ENCODE measurements at regions not wholly inside any gene's neighbourhood (a gene's known extent, or its start where the extent isn't known, plus 50 kb on each side); places are given as distances from the start of the nearest gene placed in this dataset.

GRCh38 chr11:90738799-90739198, 516.0 kb upstream of the CHORDC1 start:
- peaks cover 10% of the 10 kb centered on the region for H3K27me3 Mint-ChIP-seq (ENCODE audit: low read depth, poor library complexity)
- H3K27ac Mint-ChIP-seq, result no peak overlapping the region
- peaks cover 2% of the 10 kb centered on the region for H3K36me3 Mint-ChIP-seq (ENCODE audit: low read depth)
- no peak for TF ChIP-seq CTCF (IDR thresholded peaks at IDR 0.05)
- H3K4me3 Mint-ChIP-seq, result no peak overlapping the region
- peaks cover 2% of the 10 kb centered on the region for H3K9me3 Mint-ChIP-seq
- H3K4me1 Mint-ChIP-seq, result peaks cover 17% of the 10 kb centered on the region
- no peak for DNase-seq

- Mint-ChIP-seq H3K4me3 (no peak overlapping the region), H3K27ac (no peak overlapping the region), H3K36me3 (ENCODE audit: low read depth) (no peaks in the 10 kb centered on the region), H3K9me3 (no peaks in the 10 kb centered on the region), H3K27me3 (ENCODE audit: low read depth, poor library complexity) (peaks cover 10% of the 10 kb centered on the region), H3K4me1 (peaks cover 17% of the 10 kb centered on the region)
- no peak for TF ChIP-seq CTCF (IDR thresholded peaks at IDR 0.05)
- DNase-seq, result no peak
These were observed 514.7 kb upstream of the CHORDC1 start for GRCh38 chr11:90737444-90738050.

- no peak overlapping the region for H3K4me3 Mint-ChIP-seq
- peaks cover 10% of the 10 kb centered on the region for H3K27me3 Mint-ChIP-seq (ENCODE audit: low read depth, poor library complexity)
- no peak overlapping the region for H3K27ac Mint-ChIP-seq
- H3K36me3 Mint-ChIP-seq (ENCODE audit: low read depth), result no peaks in the 10 kb centered on the region
- peaks cover 4% of the 10 kb centered on the region for H3K4me1 Mint-ChIP-seq
- no peaks in the 10 kb centered on the region for H3K9me3 Mint-ChIP-seq
- no peak for TF ChIP-seq CTCF (IDR thresholded peaks at IDR 0.05)
- DNase-seq, result no peak
These were observed 509.6 kb upstream of the CHORDC1 start for GRCh38 chr11:90732486-90732885.

GRCh38 chr11:90723475-90723874, 500.6 kb upstream of the CHORDC1 start:
- H3K4me1 Mint-ChIP-seq, result peaks cover 5% of the 10 kb centered on the region
- no peaks in the 10 kb centered on the region for H3K36me3 Mint-ChIP-seq (ENCODE audit: low read depth)
- no peaks in the 10 kb centered on the region for H3K27me3 Mint-ChIP-seq (ENCODE audit: low read depth, poor library complexity)
- peaks cover 3% of the 10 kb centered on the region for H3K9me3 Mint-ChIP-seq
- no peak overlapping the region for H3K4me3 Mint-ChIP-seq
- DNase-seq, result no peak
- H3K27ac Mint-ChIP-seq, result no peak overlapping the region
- TF ChIP-seq CTCF (IDR thresholded peaks at IDR 0.05), result no peak

GRCh38 chr11:90722552-90723190, 499.8 kb upstream of the CHORDC1 start:
- H3K36me3 Mint-ChIP-seq (ENCODE audit: low read depth), result no peaks in the 10 kb centered on the region

More at GRCh38 chr11:90722552-90723190, 499.8 kb upstream of the CHORDC1 start:
- no peak overlapping the region for H3K27ac Mint-ChIP-seq
- TF ChIP-seq CTCF (IDR thresholded peaks at IDR 0.05), result no peak
- H3K4me1 Mint-ChIP-seq, result peaks cover 5% of the 10 kb centered on the region
- H3K9me3 Mint-ChIP-seq, result peaks cover 3% of the 10 kb centered on the region
- H3K27me3 Mint-ChIP-seq (ENCODE audit: low read depth, poor library complexity), result no peaks in the 10 kb centered on the region
- H3K4me3 Mint-ChIP-seq, result no peak overlapping the region
- DNase-seq, result no peak

Data from nephron progenitor cell (in vitro differentiated cells).